Femur (tissue), 1 donor: ENCODE measurements at regions not wholly inside any gene's neighbourhood (a gene's known extent, or its start where the extent isn't known, plus 50 kb on each side); places are given as distances from the start of the nearest gene placed in this dataset.

Experiments
- DNase-seq: peaks from one replicate; pipeline ENCODE4 v3.0.0-alpha.2; 2017

DNA sequence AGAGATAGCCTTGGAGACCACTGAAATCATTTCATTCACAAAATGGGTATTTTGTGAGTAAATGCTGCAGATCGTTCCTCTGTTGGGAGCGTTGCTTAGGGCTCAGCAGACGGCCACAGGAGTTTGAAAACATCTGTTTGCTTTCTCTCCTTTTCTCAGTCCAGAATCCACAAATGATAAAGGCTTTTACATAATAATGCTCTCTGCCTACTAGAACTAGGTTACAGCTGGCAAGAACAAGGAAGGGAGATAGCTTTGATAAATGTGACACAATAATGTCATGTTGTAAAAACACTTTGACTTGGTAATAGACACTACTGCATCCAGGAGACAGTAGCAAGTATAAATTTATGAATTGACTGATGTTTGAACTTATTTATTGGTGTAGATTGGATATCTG lies 1072.4 kb upstream of the CDH6 start:
- DNase-seq = no peak

DNA sequence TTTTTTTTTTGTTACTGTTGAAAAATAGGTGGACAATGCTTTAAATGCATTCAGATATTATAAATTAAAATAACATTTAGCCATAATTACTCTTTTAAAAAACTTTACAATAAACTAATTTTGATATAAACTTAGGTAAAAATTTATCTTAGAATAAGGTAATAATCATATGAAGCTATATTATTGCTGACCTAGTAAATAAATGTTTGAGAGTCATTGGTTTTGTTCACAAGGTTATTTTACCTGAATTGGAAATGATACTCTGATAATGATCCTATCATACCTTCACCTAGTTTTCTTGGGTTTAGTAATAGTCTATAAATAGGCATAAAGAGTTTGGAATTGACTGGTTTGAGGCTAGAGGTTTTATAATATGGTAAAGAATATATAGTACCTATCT lies 1076.4 kb upstream of the CDH6 start:
- no peak for DNase-seq

DNA sequence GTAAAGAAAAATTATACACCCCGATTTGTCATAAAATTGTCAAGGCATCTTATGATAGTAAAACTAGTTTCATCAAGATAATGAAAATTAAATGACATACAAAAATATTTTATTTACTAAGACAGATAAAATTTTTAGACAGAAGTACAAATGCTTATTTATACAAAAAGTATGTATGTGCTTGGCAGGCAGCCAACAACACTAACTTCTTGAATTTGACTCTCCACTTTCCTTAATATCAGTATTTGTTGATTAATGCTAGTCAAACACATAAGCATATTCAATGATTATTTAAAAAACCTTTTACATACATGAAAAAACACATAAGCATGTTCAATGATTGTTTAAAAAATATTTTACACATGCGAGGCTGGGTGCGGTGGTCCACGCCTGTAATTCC lies 1079.9 kb upstream of the CDH6 start:
- no peak for DNase-seq

DNA sequence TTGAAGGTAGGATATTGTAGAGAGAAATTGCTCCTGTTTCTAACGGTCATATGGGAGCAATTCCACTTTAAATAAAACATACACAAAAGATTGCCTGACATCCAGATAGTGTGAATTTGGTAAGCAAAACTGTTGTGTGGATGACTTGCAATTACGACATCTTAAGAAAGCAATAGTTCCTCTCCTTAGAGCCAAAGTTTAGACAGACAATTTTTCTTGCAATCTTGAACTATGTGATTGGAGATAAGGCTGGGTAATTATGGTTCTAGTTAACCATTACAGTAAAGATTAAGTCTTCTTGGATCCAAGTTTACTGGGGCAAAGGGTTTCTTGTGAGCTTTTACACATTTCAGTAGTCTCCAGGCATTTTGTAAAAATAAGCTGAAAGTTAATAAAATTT lies 1080.6 kb upstream of the CDH6 start:
- DNase-seq = no peak

DNA sequence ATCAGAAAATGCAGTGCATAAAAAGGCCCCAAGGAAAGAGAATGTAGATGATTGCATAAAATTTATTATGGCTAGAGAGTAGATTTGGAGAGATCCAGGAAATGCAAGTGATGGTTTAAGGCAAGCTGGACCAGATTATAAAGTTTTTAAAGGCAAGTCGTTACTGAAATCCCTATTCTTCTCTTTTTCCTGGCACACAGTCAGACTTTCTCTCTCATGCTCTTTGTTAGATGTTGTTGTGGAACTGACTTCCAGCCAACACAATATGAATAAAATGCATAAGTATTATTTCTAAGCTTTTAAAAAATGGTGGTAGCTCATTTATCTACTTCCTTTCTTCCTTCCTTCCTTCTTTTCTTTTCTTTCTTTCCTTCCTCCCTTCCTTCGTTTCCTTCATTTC lies 1085.4 kb upstream of the CDH6 start:
- DNase-seq = no peak

DNA sequence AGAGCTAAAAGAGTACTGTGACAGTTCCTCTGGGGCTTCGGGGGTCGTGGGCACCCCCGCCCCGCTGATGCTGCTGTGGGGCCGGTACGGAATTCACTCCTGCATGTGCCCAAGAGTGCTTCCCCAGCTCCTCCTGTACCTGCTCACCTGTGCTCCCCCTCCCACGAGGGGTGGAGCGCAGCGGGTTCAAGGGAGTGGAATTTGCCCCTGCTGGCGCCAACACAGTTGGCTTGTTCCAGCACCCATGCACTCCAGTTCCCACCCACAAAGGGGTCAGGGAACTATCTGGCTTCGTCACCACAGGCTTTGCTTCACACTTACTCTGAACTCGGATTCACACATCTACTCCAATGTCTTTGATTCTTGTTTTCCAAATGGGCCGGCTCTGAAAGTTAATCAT lies 1086.9 kb upstream of the CDH6 start:
- DNase-seq = no peak

DNA sequence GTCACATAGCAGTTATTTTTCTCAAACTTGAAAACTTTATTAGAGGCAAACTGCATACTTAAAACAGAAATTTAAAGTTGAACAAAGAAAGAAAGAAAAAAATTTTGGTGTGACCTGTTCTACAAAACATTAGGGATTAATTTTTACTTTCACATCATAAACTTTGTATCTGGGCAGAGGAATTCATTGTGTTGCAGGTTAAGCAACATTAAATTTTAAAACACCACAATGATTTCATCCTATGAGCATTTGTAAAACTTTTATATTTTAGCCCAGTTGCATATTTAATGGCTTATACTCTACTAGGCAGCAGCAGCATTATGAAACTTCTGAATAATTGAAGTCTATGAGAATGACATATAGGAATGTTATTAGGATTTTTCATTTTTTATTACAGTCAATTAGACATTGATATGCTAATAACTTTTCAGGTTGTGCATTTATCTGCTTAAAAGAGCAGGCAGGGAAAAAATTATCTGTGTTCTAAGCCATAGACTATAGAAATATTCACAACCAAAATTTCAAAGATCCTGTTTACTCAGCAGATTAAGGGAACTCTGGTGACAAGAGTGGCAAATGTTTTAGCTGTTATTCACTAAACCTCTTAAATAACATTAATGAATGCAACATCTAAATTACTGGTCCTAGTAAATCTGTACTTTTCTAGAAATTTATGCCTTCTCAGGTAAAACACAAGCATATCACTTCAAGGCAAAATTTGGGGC lies 1088.5 kb upstream of the CDH6 start:
- DNase-seq = no peak

DNA sequence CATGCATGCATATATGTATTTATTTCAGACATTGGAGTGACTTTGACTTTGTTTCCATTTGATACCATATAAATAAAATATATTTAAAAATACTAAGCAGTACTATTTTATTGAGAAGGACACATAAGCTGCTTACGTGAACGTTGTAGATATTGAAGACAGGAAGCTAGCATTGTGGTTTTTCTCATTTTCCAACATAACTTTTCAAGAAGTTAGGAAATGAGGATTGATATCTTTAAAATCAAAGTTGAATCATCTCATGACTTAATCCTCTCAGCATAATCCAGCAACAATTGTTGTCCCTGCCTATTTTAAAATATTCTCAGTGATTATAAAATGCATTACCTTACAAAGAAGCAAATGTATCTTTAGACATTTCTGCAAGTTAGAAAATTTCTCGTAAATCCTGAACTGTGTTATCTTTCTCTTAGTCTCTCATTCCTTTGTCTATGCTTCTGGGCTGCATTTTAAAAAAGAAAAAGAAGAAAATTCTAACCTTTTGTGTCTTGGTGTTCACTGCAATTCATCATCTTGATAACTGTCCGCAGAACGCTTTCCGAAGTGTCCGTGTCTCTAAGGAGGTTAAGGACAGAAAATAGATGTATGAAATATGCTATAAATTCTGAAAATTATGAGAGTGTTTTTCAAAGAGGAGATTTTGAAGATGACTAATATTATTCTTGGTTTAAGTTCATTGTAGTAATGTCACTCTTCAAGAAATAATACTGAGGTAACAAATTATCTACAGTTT lies 1089.9 kb upstream of the CDH6 start:
- DNase-seq = no peak

DNA sequence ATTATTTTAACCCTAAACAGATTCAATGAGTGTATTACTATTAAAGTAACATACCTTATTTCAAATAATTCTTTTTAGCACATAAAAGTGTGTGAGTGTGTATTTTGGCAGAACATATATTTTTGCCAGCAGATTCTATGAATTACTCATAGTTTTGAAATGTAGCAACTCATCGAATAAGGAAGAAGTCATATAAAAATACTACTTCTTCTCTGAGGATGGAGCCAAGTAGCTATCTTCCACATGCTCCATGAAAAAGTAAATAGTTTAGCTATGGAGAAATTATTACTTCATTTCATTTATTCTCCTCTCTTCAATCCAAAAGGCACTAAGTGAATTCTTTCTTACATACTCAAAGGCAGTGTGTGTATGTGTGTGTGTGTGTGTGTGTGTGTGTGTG lies 1090.4 kb upstream of the CDH6 start:
- no peak for DNase-seq

DNA sequence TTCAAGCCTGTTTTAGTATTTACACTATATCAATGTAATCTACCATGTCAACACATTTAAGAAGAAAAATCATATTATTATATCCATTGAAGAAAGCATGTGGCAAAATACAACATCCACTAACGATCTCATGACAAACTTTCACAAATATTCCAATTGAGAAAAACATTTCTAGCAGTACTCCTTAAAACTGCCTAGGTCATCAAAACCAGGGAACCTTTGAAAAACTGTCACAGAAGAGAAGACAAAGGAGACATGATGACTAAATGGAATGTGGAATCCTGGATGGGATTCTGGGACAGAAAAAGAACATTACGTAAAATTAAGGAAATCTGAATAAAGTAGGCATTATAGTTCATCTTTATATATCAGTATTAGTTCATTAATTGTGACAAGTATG lies 1091.3 kb upstream of the CDH6 start:
- no peak for DNase-seq

DNA sequence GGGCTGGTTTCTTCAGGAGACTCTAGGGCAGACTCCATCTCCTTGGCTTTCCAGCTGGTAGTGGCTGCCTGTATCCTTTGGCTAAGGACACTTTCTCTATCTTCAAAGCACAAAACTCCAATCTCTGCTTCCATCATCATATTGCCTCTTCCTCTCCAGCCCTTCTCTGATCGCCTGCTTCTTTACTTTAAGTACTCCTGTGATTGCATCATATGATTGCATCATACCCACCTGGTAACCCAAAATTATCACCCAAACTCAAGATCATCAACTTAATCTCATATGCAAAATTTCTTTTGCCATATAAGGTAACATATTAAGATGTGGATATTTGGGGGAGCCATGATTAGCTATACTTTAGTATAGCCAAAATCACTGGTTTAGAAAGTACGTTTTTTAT lies 1092.6 kb upstream of the CDH6 start:
- no peak for DNase-seq

DNA sequence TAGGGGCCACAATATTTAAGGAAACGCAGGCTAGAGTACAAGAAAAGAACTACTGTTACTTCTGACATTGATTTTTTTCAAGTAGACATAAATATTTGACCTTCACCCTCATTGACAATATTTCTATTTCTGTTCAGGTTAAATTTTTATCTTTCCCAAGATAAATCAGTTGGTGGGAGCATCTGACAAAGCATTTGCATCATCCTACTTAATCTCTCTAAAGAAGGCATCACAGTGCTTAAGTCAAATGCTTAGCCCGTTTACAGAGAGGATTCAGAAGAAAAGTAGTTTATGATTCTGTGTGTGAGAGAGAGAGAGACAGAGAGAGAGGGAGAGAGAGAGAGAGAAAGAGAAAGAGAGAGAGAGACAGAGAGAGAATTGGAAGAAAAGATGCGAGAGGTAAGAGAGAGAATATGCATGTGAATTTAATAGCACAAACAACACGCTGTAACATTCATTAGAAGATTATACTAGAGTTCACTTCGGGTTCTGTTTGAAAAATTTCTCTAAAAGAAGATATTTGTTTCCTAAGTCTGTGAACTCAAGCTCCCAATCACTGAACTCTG lies 1093.3 kb upstream of the CDH6 start:
- no peak for DNase-seq

DNA sequence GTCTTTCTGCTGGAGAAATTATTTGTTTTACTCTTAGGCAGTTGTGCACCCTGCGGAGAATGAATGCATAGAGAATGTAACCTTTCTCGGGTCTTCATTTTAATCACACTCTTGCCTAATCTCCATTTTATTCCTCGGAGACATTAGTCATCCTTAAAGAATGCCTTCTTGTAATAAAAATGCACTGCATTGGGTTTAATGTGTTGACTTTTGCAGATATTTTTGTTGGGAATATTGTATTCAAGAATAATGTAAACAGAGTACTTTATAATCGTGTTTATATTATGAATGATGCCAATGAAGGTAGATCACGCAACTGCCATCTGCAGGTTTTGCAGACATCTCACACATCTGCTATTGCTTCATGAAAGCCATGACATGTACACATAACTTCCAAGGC lies 1093.9 kb upstream of the CDH6 start:
- no peak for DNase-seq

DNA sequence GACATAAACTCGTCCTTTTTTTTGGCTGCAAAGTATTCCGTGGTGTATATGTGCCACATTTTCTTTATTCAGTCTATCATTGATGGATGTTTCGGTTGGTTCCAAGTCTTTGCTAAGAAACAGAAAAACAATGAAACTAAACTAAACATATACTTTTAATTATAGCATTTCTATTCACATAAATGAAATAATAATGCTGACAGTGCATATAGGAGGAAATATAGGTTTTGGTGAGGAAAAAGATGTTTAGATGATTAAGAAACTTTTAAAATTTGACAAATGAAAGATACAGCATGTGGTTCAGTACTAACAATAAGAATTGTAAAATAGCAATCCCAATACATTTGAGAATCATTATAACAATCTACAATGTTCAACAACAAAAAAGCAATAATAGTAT lies 1094.5 kb upstream of the CDH6 start:
- no peak for DNase-seq

DNA sequence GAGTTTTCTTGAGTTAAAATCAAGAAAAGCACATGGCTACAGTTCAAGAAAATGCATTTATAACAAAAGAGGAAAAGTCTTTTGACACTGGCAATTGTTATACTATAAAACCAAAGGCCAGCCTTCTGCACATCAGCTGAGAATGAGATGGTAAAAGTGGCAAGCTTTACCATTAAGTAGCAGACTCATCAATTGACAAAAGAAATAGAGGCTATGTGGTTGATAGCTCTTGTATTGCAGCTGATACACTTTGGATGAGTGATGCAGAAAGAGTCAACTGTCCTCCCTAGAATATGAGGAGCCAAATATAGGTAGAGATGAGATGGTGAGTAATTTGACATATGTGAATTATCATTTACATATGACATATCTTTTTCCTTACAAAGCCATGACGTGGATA lies 1100.9 kb upstream of the CDH6 start:
- DNase-seq = no peak

DNA sequence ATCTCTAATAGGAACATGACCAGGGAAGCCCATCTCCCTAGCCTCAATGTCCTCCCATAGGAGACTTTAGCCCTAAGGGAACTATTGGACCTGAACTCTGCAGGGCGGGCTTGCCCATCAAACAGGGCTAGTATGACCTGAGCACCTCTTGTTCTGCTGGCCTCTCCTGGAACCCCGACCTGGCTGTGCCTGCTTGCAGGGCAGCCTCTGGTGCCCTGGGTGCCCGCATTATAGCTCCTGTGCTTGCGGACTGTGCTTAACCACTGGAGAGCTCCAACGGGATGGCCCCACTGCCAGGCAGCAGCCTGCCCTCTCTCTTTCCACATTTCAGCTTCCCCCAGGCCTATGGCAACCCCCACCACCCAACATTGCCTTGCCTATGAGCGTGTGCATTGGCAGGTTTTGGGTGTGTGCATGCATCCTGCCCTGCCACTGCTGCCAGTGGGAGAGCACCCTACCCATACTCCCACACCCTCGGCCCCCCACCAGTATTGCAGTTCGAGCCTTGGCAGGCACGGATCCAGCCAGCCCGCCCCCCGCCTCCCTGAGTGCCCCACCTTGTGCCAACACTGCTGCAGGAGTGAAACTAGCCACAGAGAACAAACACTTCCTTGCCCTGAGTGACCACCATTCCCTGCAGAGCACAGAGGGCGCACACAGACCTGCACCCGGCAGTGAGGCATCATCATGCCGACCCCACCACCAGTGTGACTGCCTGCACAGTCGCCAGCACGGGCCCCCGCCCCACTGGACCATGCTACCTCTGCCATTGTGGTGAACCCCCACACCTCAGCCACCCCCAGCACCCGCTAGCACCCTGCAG lies 1123.8 kb upstream of the CDH6 start:
- no peak for DNase-seq

DNA sequence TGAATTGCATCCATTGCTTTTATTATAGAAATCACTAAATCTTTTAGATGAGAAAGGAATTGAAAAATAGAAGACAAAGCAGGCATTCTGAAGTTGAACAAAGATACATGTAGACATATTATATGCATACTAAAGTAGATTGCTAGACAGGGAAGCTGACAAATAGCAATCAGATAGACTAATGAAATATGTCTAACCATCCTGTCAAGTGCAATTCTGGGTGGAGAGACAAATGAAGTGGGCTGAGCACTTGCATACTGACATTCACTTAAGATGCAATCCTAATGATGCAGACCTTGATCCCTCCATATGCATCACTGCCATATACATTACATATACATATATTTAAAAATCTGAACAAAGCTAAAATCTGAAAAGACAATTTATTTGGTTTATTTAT lies 1130.0 kb upstream of the CDH6 start:
- DNase-seq = no peak

DNA sequence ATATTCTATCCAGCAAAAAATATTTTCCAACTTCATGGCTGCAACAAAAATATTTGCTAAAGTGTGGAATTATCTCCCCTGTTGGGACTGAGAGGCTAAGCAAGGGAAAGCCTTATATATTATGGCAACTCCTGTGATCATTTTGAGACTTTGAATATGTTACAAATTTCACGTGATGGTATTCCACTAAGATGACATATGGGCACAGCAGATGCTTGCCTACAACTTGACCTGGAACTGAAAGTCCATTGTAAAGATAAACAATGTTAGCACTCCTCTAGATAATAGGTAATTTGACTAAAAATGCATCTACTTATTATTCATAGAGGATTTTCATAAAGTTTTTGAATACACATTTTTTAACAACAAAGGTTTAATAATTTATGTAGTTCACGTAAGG lies 1141.5 kb upstream of the CDH6 start:
- DNase-seq = no peak

DNA sequence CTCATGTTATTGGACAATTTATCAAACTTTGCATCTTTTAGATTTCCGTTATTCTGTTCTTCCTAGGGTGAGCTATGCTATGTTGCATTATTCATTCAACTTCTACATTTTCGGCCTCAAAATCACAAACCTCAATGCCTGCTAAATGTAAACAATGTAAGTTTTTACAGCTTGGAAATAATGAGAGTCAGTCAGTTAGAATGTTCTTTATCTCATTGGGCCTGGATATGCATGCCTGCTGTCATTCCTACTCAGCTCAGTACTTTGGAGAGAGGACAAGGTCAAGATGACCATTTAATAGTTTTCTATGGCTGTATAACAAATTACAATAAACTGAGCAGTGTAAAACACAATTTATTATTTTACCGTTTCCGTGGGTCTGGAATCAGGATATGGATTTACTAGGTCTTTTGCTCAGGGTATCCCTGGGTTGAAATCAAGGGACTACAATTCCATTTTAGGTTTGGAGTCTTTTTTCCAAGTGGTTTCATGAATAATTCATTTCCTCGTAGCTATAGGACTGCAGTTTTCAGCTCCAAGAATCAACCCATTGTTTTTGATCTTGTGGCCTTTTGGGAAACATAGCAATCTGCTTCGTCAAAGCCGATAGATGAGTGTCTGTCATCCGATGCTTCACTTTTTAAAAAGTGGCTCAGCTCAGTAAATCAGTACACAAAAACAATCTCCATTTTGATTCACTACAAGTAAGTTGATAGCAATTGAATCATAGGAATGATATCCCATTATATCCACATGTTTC lies 1143.2 kb upstream of the CDH6 start:
- no peak for DNase-seq

DNA sequence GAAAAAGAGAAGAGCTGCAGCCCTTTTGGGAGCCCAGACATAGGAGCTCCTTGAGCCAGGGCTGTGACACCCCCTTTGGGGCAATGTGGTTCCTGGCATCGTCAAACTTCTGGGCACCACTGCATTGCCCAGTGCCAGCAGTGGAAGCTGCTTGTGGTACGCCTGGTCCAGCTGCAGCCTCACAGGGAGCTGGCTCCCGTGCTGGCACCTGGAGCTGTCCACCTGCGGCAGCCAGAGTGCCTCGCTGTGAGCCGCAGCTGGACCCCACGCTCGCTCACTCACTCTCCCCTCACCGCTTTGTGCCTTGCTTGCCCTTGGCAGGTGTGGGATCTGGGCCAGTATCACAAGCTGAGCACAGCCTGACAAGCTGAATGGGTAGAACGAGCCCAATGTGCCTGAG lies 1150.8 kb upstream of the CDH6 start:
- no peak for DNase-seq

DNA sequence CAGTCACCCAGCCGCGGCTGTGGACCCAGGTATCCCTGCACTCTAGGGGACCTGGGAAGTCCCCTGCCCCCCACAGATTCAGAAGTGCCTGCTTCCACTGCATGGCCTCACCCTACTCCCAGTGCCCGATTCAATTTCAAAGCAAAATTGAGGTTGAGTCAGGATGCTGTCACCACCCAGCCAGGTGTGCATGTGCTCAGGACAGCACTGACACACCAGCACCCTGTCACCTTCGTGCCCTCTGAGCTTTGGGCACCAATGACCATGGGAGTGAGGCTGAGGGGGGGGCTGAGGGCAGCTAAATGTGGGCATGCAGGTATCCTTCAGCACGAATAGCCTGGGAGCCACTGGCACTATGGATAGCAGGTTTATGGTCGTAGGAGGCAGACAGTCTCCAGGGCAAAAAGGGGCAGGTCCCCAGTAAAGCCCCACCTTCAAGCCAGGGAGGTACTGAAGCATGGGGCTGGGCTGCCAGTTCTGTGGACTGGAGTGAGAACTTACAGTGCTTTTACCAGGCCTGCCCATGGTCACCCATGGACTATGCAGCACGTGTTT lies 1151.6 kb upstream of the CDH6 start:
- no peak for DNase-seq

DNA sequence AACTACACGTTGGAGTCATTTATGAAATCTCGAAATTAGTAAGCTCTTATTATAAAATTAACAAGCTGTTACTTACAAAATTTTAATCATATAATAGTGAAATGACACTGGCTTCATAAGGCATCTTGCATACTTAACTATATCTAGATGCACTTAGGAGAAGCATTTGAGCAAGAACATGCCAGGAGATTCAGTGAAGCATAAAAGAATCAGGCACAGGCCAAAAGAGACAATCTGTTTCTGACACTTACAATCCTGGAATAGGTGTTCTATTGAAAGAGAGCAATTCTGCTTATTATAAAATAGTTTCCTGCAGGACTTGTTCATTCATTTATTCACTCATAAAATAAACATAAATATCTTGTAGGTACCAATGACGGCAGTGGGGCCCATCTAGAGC lies 1152.2 kb upstream of the CDH6 start:
- no peak for DNase-seq
